Thoracic aorta (tissue), 2 donors: ENCODE measurements at regions not wholly inside any gene's neighbourhood (a gene's known extent, or its start where the extent isn't known, plus 50 kb on each side); places are given as distances from the start of the nearest gene placed in this dataset.
"Not testable (repeated sequence)": the region's sequence is repeated elsewhere in the genome, so short reads cannot be mapped to it uniquely, and the experiment has no call there.

Experiments
- ATAC-seq: fragments of 150-250 bp; one replicate; pipeline ENCODE4 v1.8.0; 2017; ENCODE audit warnings: low read depth; ENCODE audit not compliant: insufficient number of reproducible peaks, low FRiP score
- DNase-seq: peaks from one replicate; pipeline ENCODE4 v3.0.0-alpha.2; 2020; ENCODE audit warnings: low spot score
- H3K27ac ChIP-seq, 2 donors: fragments of 200-600 bp; sonication (generic); 1 replicate in 1 of 2; 2 replicates in 1 of 2; pipeline ENCODE4 v1.5.1; 2016; ENCODE audit warnings: mild to moderate bottlenecking in 2 of 2, moderate library complexity in 2 of 2
- H3K27me3 ChIP-seq: fragments of 200-600 bp; sonication (generic); replicated peaks from 2 replicates; pipeline ENCODE4 v1.6.0; 2016; ENCODE audit warnings: mild to moderate bottlenecking; ENCODE audit not compliant: insufficient read depth
- H3K36me3 ChIP-seq: fragments of 200-600 bp; sonication (generic); one replicate; pipeline ENCODE4 v1.5.1; 2016
- H3K4me1 ChIP-seq, 2 donors: fragments of 200-600 bp; sonication (generic); 1 replicate in 1 of 2; 2 replicates in 1 of 2; pipeline versions ENCODE4 v1.5.1 to v1.6.0; 2016; ENCODE audit warnings: low read depth in 2 of 2, mild to moderate bottlenecking in 1 of 2; ENCODE audit not compliant: control insufficient read depth in 1 of 2
- H3K4me3 ChIP-seq: fragments of 200-600 bp; sonication (generic); 2 replicates; pipeline ENCODE4 v1.5.1; 2016; ENCODE audit warnings: mild to moderate bottlenecking
- H3K9me3 ChIP-seq: fragments of 200-600 bp; sonication (generic); 2 replicates; pipeline ENCODE4 v1.5.1; 2016
- CTCF ChIP-seq: fragments of 200-600 bp; sonication (generic); IDR thresholded peaks from one replicate; pipeline ENCODE4 v1.5.1; 2019; ENCODE audit warnings: antibody characterized with exemption

- Histone ChIP-seq H3K4me3 (no peak overlapping the region), H3K27ac (no peak overlapping the region), H3K36me3 (no peaks in the 10 kb centered on the region), H3K27me3 (no peaks in the 10 kb centered on the region), H3K9me3 (no peaks in the 10 kb centered on the region), H3K4me1 (no peaks in the 10 kb centered on the region)
- no peak for TF ChIP-seq CTCF
- ATAC-seq (no peak), DNase-seq (no peak)
These were observed 431.9 kb upstream of the FRG2C start for GRCh38 chr3:75232216-75232615.

DNA sequence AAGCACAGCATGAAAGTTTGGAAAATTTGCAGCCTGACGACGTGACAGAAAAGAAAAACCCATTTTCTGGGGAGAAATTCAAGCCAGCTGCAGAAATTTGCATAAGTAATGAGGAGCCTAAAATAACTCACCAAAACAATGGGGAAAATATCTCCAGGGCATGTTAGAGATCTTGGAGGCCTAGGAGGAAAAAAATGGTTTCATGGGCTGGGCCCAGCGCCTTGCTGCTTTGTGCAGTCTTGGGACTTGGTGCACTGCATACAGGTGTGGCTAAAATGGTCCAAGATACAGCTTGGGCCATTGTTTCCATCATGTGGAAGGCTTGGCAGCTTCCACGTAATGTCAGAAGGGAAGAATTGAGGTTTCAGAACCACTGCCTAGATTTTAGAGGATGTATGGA, 428.5 kb upstream of the FRG2C start:
- H3K9me3 ChIP-seq: no peaks in the 10 kb centered on the region
- H3K4me1 ChIP-seq: no peaks in the 10 kb centered on the region
- H3K4me3 ChIP-seq: no peak overlapping the region
- no peak for DNase-seq
- H3K36me3 ChIP-seq: no peaks in the 10 kb centered on the region
- no peak for TF ChIP-seq CTCF
- no peaks in the 10 kb centered on the region for H3K27me3 ChIP-seq
- no peak overlapping the region for H3K27ac ChIP-seq
- ATAC-seq: no peak

GRCh38 chr3:75237053-75237452, 427.1 kb upstream of the FRG2C start:
- H3K27ac ChIP-seq: no peak overlapping the region
- H3K36me3 ChIP-seq: no peaks in the 10 kb centered on the region
- no peaks in the 10 kb centered on the region for H3K9me3 ChIP-seq
- DNase-seq: no peak
- TF ChIP-seq CTCF: no peak
- no peak for ATAC-seq
- no peaks in the 10 kb centered on the region for H3K4me1 ChIP-seq
- H3K4me3 ChIP-seq: no peak overlapping the region
- no peaks in the 10 kb centered on the region for H3K27me3 ChIP-seq

GRCh38 chr3:75237477-75237876, 426.7 kb upstream of the FRG2C start:
- DNase-seq (no peak), ATAC-seq (no peak)
- Histone ChIP-seq H3K4me3 (no peak overlapping the region), H3K36me3 (no peaks in the 10 kb centered on the region), H3K9me3 (no peaks in the 10 kb centered on the region), H3K27ac (no peak overlapping the region), H3K27me3 (no peaks in the 10 kb centered on the region), H3K4me1 (no peaks in the 10 kb centered on the region)
- TF ChIP-seq CTCF: no peak

DNA sequence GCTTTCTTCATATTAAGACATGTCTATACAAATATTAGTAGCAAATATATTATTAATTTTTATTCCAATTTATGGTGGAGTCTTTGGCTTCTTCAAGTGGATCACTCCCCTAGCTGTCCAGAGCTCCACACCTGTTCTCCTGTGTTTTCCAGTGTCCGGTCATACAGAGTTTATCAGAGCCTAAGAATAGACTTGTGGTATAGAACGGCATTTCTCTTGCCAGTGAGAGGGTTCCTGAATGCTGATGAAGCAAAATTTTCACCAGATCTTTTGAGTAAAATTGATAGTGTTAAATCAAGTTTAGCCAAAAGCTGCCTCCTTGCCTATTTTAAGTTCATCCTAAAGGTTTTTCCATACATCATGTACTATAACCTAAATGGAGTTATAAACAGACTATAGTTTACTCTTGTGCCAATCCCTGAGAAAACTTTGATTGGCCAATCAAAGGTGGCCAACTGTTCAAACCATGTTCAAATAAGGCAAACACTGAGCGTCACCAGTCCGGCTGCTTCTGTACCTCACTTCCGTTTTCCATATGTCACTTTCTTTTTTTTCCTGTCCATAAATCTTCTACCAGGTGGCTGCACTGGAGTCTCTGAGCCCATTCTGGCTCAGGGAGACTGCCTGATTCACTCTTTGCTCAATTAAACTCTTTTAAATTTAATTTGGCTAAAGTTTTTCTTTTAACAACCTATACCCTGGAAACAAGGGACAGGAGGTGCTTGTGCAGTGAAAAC, 422.7 kb upstream of the FRG2C start:
- not testable (repeated sequence) for DNase-seq, H3K4me3 ChIP-seq, H3K27ac ChIP-seq, H3K27me3 ChIP-seq, H3K9me3 ChIP-seq, ATAC-seq, H3K36me3 ChIP-seq, H3K4me1 ChIP-seq
